ENCODE measurements at regions not wholly inside any gene's neighbourhood (a gene's known extent, or its start where the extent isn't known, plus 50 kb on each side); places are given as distances from the start of the nearest gene placed in this dataset.

GRCh38 chr10:130511766-130512165, 375.6 kb downstream of the GLRX3 start:
- TF ChIP-seq CTCF (IDR thresholded peaks at IDR 0.05) = no peak
- TF ChIP-seq POLR2A (IDR thresholded peaks at IDR 0.05) = no peak

Data from ovary (tissue), 3 donors.